Adrenal gland (tissue), 5 donors: ENCODE measurements at regions not wholly inside any gene's neighbourhood (a gene's known extent, or its start where the extent isn't known, plus 50 kb on each side); places are given as distances from the start of the nearest gene placed in this dataset.

ENCODE experiments used
- POLR2A ChIP-seq, 2 donors: fragments of 450-650 bp; IDR thresholded peaks; one replicate each; pipeline ENCODE4 v1.6.1; 2017; ENCODE audit warnings: antibody characterized with exemption in 2 of 2, mild to moderate bottlenecking in 2 of 2, moderate library complexity in 1 of 2
- TF ChIP-seq, protein P1 (sequence below), 6 experiments: fragments of 450-650 bp in 4 of 6; fragments of 200-600 bp in 2 of 6; sonication (generic) in 1 of 6; IDR thresholded peaks; 1 replicate in 5 of 6; 2 replicates in 1 of 6; pipeline versions ENCODE4 v1.5.1 to v1.8.0; 2016 to 2021; ENCODE audit warnings: antibody characterized with exemption in 6 of 6, mild to moderate bottlenecking in 2 of 6, moderate library complexity in 1 of 6
- donor health status: DM: no; HTN: no; CAD: no.

- TF ChIP-seq, protein P1, sequence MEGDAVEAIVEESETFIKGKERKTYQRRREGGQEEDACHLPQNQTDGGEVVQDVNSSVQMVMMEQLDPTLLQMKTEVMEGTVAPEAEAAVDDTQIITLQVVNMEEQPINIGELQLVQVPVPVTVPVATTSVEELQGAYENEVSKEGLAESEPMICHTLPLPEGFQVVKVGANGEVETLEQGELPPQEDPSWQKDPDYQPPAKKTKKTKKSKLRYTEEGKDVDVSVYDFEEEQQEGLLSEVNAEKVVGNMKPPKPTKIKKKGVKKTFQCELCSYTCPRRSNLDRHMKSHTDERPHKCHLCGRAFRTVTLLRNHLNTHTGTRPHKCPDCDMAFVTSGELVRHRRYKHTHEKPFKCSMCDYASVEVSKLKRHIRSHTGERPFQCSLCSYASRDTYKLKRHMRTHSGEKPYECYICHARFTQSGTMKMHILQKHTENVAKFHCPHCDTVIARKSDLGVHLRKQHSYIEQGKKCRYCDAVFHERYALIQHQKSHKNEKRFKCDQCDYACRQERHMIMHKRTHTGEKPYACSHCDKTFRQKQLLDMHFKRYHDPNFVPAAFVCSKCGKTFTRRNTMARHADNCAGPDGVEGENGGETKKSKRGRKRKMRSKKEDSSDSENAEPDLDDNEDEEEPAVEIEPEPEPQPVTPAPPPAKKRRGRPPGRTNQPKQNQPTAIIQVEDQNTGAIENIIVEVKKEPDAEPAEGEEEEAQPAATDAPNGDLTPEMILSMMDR (IDR thresholded peaks at IDR 0.05), result no peak
- no peak for TF ChIP-seq POLR2A (IDR thresholded peaks at IDR 0.05)
Measured at GRCh38 chr13:107202371-107203023, 634.6 kb upstream of the ARGLU1 start.
